Ammon's horn (tissue), 1 donor: ENCODE measurements at regions not wholly inside any gene's neighbourhood (a gene's known extent, or its start where the extent isn't known, plus 50 kb on each side); places are given as distances from the start of the nearest gene placed in this dataset.
A peak's percentile ranks its signal among the peaks of the same experiment; 100 is the strongest.

ENCODE experiments used
- DNase-seq: peaks from one replicate; pipeline ENCODE4 v3.0.0-alpha.2; 2016; ENCODE audit warnings: low spot score

DNA sequence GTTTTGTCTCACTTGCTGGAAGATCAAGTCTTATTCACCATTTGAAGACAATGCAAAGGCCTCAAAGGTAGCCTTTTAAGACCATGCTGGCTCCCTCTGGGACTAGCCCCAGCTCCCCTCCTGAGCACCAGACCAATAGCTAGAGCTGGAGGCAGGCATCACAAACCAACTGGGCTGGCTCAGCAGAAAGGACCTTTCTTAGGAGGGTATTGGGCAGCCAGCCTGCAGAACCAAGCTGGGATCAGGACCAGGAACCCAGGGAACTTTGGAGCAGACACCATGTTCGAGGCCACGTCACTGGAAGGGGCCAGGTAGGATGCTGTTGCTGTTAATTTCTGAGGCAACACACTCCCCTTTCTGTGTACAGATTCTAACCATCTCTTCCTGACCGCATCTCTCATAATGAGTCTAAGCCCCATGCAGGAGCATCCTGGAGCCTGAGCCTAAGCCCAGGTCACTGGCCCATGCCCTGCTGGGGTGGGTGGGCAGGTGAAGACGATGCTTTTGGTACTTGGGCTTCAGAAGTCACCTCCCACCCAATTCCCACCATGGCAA lies 81.4 kb upstream of the KLF13 start:
- no peak for DNase-seq

DNA sequence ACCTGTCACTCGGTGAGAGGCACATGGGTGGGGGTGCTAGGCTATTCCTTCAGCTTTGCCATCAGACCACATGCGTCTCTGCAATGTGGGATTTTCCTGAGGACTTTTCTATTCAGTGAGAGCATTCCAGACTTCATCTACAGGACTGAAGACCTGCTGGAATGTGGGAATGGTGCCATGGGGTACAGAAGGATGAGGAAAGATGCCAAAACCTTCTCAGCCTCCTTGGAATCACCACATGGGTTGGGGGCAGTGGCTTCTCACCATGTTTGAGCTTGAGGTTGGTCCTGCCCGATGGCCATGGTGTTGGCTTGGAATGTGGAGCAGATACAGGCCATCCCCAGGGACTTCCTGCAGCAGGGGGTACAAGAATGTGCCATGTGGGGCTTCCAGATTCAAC lies 80.9 kb upstream of the KLF13 start:
- no peak for DNase-seq

DNA sequence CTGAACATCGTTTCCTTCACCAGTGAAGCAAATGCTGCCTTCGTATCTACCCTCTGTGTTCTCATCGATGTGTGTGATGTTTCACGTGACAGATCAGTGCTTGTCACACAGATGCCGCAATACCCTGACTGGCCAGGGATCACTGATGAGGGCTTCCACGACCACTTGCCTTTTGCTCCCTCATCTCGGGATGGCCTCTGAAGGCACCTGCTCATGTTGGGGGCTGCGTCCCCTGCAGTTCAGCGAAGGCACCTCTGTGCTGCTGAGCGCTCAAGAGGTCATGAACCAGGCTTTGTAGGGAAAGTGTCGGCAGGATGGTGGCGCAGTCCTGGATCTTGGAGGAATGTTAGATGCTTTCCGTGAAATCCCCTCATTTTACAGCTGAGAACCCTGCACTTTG lies 79.2 kb upstream of the KLF13 start:
- no peak for DNase-seq

DNA sequence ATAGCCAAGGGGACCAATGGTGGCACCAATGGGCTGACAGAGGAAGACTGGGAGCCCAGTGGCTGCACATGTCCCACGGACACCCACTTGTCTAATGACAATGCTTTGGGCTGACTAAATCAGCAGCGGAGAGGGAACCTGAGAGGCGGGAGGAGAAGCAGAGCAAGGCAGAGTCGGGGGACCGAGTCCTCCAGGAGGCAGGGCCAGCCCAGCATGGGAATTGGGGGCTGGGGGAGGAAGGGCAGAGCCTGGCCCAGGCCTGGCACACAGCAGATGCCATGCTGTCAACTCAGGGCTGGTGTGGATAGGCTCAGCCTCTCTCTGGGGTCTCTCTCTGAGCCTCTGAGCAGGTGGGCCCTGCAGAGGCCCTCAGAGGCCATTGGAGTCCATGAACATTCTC lies 78.4 kb upstream of the KLF13 start:
- no peak for DNase-seq

DNA sequence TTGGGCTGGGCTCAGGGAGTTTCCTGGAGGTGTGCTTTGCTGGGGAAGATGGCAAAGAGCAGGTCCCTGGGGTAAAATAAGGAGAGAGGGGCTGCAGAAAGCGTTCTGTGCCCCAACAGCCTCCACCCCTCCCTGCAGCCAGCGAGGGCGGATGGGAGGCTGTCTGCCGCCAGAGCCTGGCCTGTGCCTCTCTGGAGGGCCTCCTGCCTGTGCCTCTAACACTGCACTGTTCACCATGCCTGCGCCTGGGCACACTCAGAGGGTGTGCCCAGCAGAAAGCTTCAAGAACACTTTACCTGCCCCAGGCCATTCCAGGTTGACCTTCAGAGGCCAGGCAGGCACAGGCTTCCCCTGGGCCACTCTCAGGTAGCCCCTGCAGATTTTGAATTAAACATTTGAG lies 77.7 kb upstream of the KLF13 start:
- DNase-seq: no peak

DNA sequence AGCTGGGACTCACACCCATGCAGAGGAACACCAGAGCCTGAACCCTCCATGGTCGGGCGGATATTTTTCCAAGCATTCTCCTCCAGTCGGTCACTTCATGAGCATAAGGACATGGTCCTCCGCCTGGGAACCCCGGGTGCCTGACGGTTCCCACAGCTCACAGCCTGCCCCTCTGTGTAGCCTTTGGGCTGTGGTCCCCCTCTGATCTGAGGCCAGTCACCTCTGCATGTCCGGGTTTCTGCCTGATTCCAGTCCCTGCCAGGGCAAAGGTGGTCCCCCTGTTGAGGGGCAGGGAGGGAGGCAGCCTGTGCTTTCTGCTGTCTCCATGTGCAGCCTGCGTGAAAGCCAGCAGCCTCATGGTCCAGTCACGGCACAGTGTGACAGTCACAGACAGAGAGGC lies 76.6 kb upstream of the KLF13 start:
- DNase-seq: no peak

DNA sequence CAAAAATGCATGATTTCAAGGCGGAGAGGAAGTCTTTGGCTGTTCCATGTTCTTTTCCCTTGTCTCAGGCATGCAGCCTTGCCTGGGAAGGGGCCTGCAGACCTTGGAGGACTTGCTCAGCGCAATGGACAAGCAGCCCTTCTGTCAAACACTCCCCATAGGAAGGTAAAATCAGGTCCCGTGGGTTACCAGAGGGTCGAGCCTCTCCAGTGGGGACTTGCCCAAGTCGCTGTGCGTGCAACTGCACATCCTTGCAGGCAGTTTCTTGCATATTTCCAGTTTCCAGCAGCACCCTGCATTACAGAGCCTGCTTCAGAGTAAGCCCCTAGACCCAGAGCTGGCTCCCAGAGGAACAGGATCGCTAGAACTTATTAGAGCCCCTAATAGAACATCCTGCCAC lies 75.5 kb upstream of the KLF13 start:
- no peak for DNase-seq

DNA sequence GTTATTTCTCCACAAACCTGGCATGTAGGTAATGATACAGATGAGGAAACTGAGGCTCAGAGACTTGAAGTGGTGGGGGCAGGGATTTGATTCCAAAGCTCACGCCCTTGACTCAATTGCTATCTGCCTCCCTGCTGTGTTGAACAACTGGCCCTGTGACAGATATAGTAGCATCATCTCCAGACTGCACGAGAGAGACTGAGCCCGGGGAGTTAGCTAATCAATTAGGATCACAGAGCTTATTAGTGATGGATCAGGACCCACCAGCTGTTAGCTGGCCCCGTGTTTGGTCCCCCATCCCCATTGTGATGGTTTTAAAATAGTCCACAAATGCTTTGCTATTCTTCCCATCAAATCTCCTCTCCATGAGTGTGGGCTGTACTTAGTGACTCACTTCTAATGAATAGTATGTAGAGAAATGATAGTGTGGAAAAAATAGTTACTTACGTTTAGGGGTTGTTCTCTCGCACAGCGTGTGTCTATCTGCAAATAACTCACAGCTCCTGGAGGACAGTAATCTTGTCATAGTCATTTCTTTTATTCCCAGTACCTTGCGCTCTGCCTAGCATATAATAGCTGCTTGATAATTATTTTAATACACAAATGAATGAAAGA lies 74.4 kb upstream of the KLF13 start:
- no peak for DNase-seq

DNA sequence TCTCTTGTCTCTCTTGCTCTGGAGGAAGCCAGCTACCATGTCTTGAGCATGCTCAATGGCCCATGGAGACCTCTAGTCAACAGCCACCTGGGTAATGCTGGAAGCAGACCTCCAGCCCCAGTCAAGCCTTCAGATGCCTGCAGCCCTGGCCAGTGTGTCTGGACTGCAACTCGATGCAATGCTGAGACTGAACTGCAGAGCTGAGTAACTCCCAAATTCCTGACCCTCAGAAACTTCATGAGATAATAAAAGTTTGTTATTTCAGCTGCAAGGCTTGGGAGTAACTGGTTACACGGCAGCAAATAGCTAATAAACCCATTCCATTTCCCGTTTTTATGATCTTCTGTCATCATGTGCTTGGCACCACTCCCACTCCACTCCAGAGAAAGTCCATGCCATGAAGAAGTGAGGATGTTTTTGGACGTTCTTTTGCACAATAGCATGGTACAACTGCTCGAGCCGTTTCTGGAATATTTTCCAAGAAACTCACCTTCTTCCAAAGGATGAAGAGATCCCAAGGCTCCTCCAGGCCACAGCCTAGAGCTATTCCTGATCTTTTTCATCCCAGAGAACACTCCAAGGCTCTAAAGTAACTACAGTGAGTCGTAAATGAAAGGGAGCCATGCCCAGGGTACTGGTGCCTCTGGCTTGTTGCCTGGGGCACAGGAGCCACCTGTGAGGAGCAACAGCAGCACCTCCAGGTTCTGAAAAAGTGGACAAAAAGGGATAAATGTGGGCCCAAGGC lies 72.0 kb upstream of the KLF13 start:
- DNase-seq: no peak

DNA sequence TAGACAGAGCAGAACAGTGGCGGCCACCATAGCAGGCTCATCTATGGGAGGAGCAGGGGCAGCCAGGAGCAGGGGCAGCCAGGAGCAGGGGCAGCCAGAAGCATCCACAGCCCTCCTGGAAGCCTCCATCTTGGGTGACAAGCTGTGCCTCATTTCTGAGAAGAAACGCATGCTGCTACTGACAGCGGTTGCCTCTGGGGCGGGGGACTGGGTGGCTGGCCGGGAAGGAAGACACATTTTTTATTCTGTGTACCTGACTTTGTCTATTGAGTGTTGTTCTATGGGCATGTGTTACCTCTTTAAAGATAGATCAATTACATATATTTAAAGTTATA lies 71.5 kb upstream of the KLF13 start:
- DNase-seq: no peak

DNA sequence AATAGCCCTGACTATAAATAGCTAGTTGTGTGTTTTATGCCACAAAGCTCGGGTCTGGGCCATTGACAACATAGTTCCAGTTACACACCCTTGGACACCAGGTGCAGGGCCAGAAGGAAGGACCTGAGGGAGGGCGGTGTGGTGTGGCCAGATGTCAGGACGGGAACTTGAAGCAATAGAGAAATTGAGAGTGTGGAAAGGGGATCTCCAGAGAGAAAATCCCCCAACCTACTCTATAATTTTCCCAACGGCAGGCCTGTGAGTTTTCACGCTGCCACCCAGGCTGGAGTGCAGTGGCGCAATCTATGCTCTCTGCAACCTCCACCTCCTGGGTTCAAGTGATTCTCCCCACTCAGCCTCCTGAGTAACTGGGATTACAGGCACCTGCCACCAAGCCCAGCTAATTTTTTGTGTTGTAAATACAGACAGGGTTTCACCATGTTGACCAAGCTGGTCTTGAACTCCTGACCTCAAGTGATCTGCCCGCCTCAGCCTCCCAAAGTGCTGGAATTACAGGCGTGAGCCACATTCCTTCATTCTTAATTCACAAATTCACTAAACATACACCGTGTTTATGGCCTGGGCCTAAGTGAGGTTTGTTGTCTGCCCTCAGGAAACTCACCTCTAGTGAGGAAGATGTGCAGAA lies 70.8 kb upstream of the KLF13 start:
- DNase-seq: no peak

DNA sequence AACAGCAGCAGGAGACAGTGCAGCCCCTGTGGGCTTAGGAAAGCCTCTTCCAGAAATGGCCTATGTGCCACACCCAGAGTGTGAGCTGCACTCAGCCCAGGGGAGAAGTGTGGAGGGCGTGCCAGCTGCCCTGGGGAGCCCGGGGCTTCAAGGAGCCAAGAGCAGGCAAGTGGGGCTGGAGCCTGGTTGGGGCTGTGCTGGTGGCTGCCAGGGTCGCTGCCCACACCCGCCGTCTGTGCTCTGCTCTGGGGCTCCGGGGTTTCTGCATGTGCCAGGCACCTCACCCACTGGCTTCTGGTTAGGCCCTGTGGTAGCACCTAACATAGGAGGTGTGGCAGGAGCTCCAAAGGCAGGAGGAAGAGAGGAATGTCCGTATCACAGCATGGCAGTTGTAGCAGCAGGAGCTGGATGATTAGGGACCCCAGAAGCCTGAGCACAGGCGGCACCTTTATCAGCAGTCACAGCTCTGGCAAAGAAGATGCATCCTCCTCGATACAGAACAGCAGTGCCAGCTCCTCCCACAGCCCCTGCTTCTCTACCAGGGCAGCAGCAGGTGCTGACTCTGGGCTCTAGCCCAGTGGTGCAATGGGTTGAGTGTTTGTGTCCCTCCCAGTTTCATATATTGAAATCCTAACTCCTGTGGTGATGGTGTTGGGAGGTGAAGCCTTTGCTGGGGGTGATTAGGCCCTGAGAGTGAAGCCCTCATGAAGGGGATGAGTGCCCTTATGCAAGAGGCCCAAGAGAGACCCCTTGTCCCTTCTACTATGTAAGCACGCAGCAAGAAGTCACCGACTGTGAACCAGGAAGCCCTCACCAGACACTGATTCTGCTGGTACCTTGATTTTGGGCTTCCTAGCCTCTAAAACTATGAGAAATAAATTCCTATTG lies 70.0 kb upstream of the KLF13 start:
- no peak for DNase-seq

DNA sequence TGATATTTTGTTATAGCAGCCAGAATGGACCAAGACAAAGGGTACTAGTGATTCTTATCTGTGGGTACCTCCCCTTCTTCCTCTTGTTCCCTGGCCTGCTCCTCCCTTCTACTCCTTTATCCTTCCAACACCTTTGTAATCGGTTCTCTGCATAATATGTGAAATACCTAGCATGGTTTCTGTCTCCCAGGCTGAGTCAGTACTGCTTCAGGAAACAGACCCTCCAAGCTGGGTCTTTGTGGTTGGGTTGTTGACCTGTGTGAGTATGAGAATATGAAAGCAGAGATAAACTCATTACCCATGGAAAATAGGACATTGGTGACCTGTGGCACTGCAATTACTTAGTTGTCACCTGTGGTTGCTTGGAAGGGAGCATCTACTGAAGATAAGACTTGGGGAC lies 69.3 kb upstream of the KLF13 start:
- no peak for DNase-seq

DNA sequence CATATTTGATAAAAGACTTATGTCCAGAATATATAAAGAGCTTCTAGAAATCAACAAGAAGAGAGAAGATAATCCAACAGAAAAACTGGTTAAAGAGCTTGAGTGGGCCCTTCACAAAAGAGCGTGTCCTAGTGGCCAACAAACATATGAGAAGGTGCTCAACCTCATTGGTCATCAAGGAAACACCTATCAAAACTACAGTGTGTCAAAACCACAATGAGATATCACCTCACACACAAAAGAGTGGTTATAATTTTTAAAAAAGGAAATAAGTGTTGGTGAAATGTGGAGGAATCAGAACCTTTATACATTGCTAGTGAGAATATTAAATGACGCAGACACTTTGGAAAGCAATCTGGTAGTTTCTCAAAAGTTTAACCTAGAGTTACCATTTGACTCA lies 68.4 kb upstream of the KLF13 start:
- no peak for DNase-seq

DNA sequence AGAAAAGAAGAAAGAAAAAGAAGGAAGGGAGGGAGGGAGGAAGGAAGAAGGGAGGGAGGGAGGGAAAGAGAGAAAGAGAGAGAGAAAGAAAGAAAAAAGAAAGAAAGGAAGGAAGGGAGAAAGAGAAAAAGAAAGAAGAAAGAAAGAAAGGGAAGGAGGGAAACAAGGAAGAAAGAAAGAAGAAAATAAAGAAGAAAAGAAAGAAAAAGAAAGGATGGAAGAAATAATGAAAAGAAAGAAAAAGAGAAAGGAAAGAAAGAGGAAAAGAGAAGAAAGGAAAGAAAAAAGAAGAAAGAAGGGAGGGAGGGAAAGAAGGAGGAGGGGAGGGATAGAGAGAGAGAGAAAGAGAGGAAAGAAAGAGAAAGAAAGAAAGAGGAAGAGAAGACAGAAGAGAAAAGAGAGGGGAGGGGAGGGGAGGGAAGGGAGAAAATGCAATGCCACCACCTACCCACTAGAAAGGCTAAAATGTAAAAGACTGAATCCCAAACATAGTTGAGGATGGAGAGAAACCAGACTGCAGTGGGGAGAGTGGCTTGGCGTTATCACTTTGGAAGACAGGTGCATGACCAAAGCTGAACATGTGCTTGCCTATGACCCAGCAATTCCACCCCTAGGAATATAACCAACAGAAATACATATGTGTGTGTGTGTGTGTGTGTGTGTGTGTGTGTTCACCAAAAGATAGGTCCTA lies 66.9 kb upstream of the KLF13 start:
- no peak for DNase-seq

DNA sequence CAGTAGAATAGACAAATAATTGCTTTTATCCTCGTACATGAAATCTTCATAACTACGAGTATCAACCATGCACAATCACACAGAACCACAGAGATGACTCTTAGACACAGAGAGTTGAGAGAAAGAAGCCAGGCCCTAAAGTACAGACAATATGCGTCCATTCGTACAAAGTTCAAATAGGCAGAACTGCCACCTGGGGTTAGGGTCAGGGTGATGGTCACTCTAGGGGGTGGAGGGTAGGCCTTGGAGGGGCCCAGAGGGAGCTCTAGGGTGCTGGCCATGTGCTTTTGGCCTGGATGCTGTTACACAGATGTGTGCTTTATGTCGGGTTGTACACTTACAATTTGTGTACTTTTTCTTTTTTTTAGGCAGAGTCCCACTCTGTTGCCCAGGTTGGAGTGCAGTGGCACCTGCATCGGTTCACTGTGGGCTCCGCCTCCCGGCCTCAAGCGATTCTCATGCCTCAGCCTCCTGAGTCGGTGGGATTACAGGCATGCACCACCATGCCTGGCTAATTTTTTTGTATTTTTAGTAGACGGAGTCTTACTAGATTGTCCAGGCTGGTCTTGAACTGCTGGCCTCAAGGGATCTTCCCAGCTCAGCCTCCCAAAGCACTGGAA lies 65.9 kb upstream of the KLF13 start:
- DNase-seq: no peak

DNA sequence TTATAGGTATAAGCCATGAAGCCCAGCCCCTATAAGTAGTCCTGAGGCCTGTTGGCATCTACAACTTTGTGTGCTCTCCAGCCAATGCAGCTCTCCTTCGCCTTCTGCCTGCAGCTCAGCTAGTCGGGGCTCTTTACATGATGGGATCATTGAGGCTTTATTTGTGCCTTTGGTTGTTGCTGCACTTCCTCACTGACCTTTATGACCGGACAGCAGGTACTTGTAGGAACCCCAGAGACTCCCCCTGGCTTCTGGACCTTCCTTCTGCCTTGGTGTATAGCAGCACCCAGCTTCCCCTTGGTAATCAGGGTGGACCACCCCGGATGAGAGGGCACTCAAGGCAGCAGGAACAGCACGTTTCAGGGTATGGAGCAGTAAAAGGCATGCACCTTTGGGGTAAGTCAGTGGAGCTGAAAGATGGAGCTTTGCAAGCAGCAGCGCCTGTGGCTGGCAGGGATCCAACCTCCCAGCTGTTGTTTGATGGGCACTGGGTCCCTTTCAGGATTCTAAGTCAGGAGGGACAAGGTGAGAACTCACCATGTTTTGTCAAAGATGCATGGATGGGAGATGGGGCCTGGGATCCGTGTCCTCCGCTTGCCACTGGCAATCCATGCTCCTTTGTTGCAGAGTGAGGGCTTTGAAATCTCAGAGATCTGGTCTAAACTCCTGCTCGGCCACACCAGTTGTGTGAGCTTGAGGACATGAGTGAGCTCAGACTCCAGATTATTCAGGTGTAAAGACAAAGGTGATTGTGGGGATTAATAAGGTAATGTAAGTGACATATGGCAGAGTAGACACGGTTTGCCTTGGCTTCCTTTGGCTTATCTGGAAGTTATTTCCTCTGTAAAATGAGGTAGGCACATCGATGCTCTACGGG lies 65.1 kb upstream of the KLF13 start:
- DNase-seq: no peak

DNA sequence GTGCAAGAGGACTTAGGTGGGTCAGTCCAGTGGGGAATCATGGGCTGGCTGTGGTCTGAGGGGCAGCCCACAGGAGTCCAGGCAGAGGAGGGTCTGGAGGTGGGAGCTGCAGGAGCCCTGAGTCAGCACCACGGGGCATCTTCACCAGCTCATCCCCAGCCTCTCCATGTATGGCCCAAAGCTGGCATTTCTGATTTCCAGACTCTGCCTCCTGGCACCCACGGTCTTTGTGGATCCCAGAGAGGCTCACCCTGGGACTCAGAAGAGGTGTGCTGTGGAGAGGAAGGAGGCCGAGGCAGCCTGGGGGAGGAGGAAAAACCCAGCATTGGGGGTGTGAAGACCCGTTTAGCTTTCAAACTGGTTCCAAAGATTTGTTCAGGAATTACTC lies 64.5 kb upstream of the KLF13 start:
- no peak for DNase-seq

DNA sequence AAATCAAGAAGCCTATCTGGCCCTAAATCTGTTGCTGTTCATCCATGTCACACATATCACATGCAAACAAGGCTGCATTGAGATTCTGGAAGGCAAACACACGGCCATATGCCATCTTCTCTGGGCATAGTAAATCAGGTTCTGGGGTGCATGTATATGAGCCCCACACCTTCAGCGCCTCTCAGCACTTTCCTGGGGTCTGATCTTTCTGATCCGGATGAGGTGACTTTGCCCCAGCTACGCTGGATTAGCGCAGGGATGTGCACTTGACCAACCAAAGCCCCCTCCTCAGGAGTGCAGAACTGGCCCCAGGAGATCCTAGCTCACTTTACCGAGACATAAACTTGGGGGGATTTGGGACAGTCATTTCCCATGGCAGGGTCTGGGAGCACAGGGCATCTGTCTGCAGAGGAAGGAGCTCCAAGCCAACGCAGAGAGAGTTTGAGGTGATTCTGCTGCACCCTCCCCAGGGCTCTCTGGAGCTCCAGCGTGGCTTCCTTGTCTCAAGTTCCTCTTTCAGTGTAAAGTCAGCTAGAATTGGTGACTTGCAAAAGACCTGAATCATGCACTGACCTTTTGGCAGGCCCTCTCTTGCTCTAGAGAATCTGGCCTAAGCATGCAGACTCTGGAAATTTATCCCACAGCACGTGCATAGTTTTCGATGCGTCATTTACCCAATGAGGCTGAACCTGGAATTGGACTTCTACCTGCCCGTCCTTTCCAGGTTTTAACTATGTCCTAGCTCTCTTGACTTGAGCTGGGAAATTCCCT lies 63.5 kb upstream of the KLF13 start:
- DNase-seq: peak; percentile 60
